Lower leg skin (tissue), 3 donors: ENCODE measurements at regions not wholly inside any gene's neighbourhood (a gene's known extent, or its start where the extent isn't known, plus 50 kb on each side); places are given as distances from the start of the nearest gene placed in this dataset.

Experiments
- POLR2A ChIP-seq, 2 donors: fragments of 450-650 bp; IDR thresholded peaks; one replicate each; pipeline ENCODE4 v1.6.1; 2016 to 2017; ENCODE audit warnings: antibody characterized with exemption in 2 of 2, mild to moderate bottlenecking in 1 of 2, moderate library complexity in 1 of 2
- TF ChIP-seq, protein P1 (sequence below), 3 donors: fragments of 450-650 bp; IDR thresholded peaks; one replicate each; pipeline ENCODE4 v1.5.1; 2016; ENCODE audit warnings: antibody characterized with exemption in 3 of 3, mild to moderate bottlenecking in 3 of 3, moderate library complexity in 2 of 3

DNA sequence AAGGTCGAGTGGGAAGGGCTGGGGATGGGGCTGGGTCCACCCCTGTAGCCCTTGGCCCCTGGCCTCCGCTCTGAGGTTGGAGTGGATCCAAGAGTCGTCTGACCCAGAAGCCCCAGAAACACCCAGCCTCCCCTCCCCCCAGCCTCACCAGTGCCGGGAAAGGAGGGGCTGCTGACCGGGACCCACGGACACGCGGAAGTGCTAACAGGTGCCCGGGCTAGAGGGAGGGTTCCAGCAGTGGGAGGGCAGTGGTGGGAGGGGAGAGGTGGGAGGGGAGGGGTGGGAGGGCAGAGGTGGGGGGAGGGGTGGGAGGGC, 131.8 kb upstream of the NKX1-1 start:
- TF ChIP-seq, protein P1, sequence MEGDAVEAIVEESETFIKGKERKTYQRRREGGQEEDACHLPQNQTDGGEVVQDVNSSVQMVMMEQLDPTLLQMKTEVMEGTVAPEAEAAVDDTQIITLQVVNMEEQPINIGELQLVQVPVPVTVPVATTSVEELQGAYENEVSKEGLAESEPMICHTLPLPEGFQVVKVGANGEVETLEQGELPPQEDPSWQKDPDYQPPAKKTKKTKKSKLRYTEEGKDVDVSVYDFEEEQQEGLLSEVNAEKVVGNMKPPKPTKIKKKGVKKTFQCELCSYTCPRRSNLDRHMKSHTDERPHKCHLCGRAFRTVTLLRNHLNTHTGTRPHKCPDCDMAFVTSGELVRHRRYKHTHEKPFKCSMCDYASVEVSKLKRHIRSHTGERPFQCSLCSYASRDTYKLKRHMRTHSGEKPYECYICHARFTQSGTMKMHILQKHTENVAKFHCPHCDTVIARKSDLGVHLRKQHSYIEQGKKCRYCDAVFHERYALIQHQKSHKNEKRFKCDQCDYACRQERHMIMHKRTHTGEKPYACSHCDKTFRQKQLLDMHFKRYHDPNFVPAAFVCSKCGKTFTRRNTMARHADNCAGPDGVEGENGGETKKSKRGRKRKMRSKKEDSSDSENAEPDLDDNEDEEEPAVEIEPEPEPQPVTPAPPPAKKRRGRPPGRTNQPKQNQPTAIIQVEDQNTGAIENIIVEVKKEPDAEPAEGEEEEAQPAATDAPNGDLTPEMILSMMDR (IDR thresholded peaks at IDR 0.05): no peak
- TF ChIP-seq POLR2A (IDR thresholded peaks at IDR 0.05): no peak
